OCI-LY1 (cell line): ENCODE measurements at regions not wholly inside any gene's neighbourhood (a gene's known extent, or its start where the extent isn't known, plus 50 kb on each side); places are given as distances from the start of the nearest gene placed in this dataset.

Experiments used
- H2AFZ ChIP-seq: fragments of 200-600 bp; sonication (generic), shearing (Covaris generic); 2 replicates; pipeline ENCODE4 v1.6.0; 2014; ENCODE audit warnings: antibody characterized with exemption, mild to moderate bottlenecking, low read length
- H3F3A ChIP-seq: fragments of 200-600 bp; sonication (generic), shearing (Covaris generic); 2 replicates; pipeline ENCODE4 v1.6.0; 2014; ENCODE audit warnings: mild to moderate bottlenecking, antibody characterized with exemption, low read length, moderate library complexity; ENCODE audit not compliant: insufficient read depth
- H3K27ac ChIP-seq: fragments of 200-600 bp; sonication (generic); 2 replicates; pipeline ENCODE4 v1.5.1; 2014; ENCODE audit warnings: low read length, mixed run types, mild to moderate bottlenecking, low read depth; ENCODE audit not compliant: poor library complexity, severe bottlenecking
- H3K27me3 ChIP-seq: fragments of 200-600 bp; sonication (generic); 2 replicates; pipeline ENCODE4 v1.6.0; 2014; ENCODE audit warnings: antibody characterized with exemption, mild to moderate bottlenecking, low read length, moderate library complexity; ENCODE audit not compliant: insufficient read depth
- H3K36me3 ChIP-seq: fragments of 200-600 bp; sonication (generic); 2 replicates; pipeline ENCODE4 v1.6.1; 2014; ENCODE audit warnings: mild to moderate bottlenecking, antibody characterized with exemption, low read length, moderate library complexity, mixed read lengths; ENCODE audit not compliant: insufficient read depth
- H3K4me1 ChIP-seq: fragments of 200-600 bp; sonication (generic); 2 replicates; pipeline ENCODE4 v1.5.1; 2014; ENCODE audit warnings: mild to moderate bottlenecking, low read length, moderate library complexity; ENCODE audit not compliant: insufficient read depth, severe bottlenecking
- H3K4me2 ChIP-seq: fragments of 200-600 bp; sonication (generic), shearing (Covaris generic); 2 replicates; pipeline ENCODE4 v1.6.1; 2014; ENCODE audit warnings: low read length
- H3K4me3 ChIP-seq: fragments of 200-600 bp; sonication (generic); 2 replicates; pipeline ENCODE4 v1.5.1; 2014; ENCODE audit warnings: low read length, low read depth, mild to moderate bottlenecking, mixed read lengths; ENCODE audit not compliant: poor library complexity, severe bottlenecking
- H3K79me2 ChIP-seq: fragments of 200-600 bp; shearing (Covaris generic); 2 replicates; pipeline ENCODE4 v1.6.1; 2016; ENCODE audit warnings: mixed run types, low read length, mixed read lengths; ENCODE audit not compliant: insufficient read depth
- H3K9ac ChIP-seq: fragments of 200-600 bp; sonication (generic), shearing (Covaris generic); 2 replicates; pipeline ENCODE4 v1.6.1; 2014; ENCODE audit warnings: mild to moderate bottlenecking, low read length, mixed read lengths
- H3K9me2 ChIP-seq: fragments of 200-600 bp; sonication (generic), shearing (Covaris generic); 2 replicates; pipeline ENCODE4 v1.6.1; 2014; ENCODE audit warnings: low read depth, mild to moderate bottlenecking, low read length, mixed read lengths
- H3K9me3 ChIP-seq: fragments of 200-600 bp; shearing (Covaris generic); 2 replicates; pipeline ENCODE4 v1.6.1; 2014; ENCODE audit warnings: low read length, mixed read lengths
- H4K20me1 ChIP-seq: fragments of 200-600 bp; sonication (generic), shearing (Covaris generic); 2 replicates; pipeline ENCODE4 v1.6.0; 2016; ENCODE audit warnings: mild to moderate bottlenecking, low read length; ENCODE audit not compliant: insufficient read depth
- CTCF ChIP-seq: fragments of 200-600 bp; sonication (generic), shearing (Covaris generic); IDR thresholded peaks from 2 replicates; pipeline ENCODE4 v1.5.1; 2017; ENCODE audit warnings: mild to moderate bottlenecking, antibody characterized with exemption, low read length, moderate library complexity, mixed read lengths
- EZH2 ChIP-seq: fragments of 200-600 bp; sonication (generic), shearing (Covaris generic); IDR thresholded peaks from 2 replicates; pipeline ENCODE4 v1.8.0; 2017; ENCODE audit warnings: borderline replicate concordance, mixed run types, mild to moderate bottlenecking, antibody characterized with exemption, low read length, moderate library complexity, mixed read lengths

GRCh38 chr10:6347391-6347951 is 144.7 kb downstream of the PFKFB3 start:
- Histone ChIP-seq H3K4me3 (peak overlapping the region; percentile 61), H3F3A (peaks cover 9% of the 10 kb centered on the region), H3K36me3 (no peaks in the 10 kb centered on the region), H3K79me2 (no peaks in the 10 kb centered on the region), H3K27me3 (no peaks in the 10 kb centered on the region), H3K9me3 (no peaks in the 10 kb centered on the region), H4K20me1 (no peaks in the 10 kb centered on the region), H3K4me1 (peaks cover 64% of the 10 kb centered on the region), H3K4me2 (peak overlapping the region; percentile 96), H3K9me2 (no peaks in the 10 kb centered on the region), H3K27ac (peak overlapping the region; percentile 100), H2AFZ (no peak overlapping the region), H3K9ac (peak overlapping the region; percentile 95)
- TF ChIP-seq EZH2 (no peak), CTCF (peak; percentile 24; the same call in 1 of the 2 replicates)

- no peaks in the 10 kb centered on the region for H3K79me2 ChIP-seq
- H3K9ac ChIP-seq: peak overlapping the region; percentile 95
- no peaks in the 10 kb centered on the region for H3K36me3 ChIP-seq
- no peak overlapping the region for H2AFZ ChIP-seq
- H3K4me1 ChIP-seq: peaks cover 57% of the 10 kb centered on the region
- peak overlapping the region; percentile 100 for H3K27ac ChIP-seq
- no peaks in the 10 kb centered on the region for H4K20me1 ChIP-seq
- no peaks in the 10 kb centered on the region for H3K9me2 ChIP-seq
- peak overlapping the region; percentile 96 for H3K4me2 ChIP-seq
- no peaks in the 10 kb centered on the region for H3K27me3 ChIP-seq
- H3K9me3 ChIP-seq: no peaks in the 10 kb centered on the region
- H3K4me3 ChIP-seq: peak overlapping the region; percentile 61
- H3F3A ChIP-seq: peaks cover 9% of the 10 kb centered on the region
- TF ChIP-seq EZH2: no peak
- TF ChIP-seq CTCF: no peak
These were observed 145.6 kb downstream of the PFKFB3 start for GRCh38 chr10:6348096-6348874.

- Histone ChIP-seq H2AFZ (no peak overlapping the region), H3F3A (peaks cover 9% of the 10 kb centered on the region), H3K79me2 (no peaks in the 10 kb centered on the region), H3K27me3 (no peaks in the 10 kb centered on the region), H4K20me1 (no peaks in the 10 kb centered on the region), H3K27ac (peak overlapping the region; percentile 100), H3K4me3 (peak overlapping the region; percentile 44), H3K9me2 (no peaks in the 10 kb centered on the region), H3K9me3 (no peaks in the 10 kb centered on the region), H3K4me2 (peak overlapping the region; percentile 75; the same call in 1 of the 2 replicates), H3K4me1 (peaks cover 48% of the 10 kb centered on the region), H3K36me3 (no peaks in the 10 kb centered on the region), H3K9ac (peak overlapping the region; percentile 73; the same call in 1 of the 2 replicates)
- TF ChIP-seq EZH2: no peak
- no peak for TF ChIP-seq CTCF
These were observed 147.3 kb downstream of the PFKFB3 start for GRCh38 chr10:6349846-6350535.
